MM.1S (cell line): ENCODE measurements at regions not wholly inside any gene's neighbourhood (a gene's known extent, or its start where the extent isn't known, plus 50 kb on each side); places are given as distances from the start of the nearest gene placed in this dataset.

Experiments used
- DNase-seq: peaks from one replicate; pipeline ENCODE4 v3.0.0-alpha.2; 2015
- H2AFZ ChIP-seq: fragments of 300-600 bp; sonication (generic); 2 replicates; pipeline ENCODE4 v1.6.0; 2016; ENCODE audit warnings: antibody characterized with exemption, low read length
- H3F3A ChIP-seq: fragments of 300-600 bp; sonication (generic); 2 replicates; pipeline ENCODE4 v1.6.1; 2016; ENCODE audit warnings: mild to moderate bottlenecking, antibody characterized with exemption, low read length, moderate library complexity, mixed read lengths; ENCODE audit not compliant: insufficient read depth
- H3K27ac ChIP-seq: fragments of 300-600 bp; sonication (generic); 2 replicates; pipeline ENCODE4 v1.5.1; 2016; ENCODE audit warnings: mild to moderate bottlenecking, low read length
- H3K27me3 ChIP-seq: fragments of 300-600 bp; sonication (generic); replicated peaks from 2 replicates; pipeline ENCODE4 v1.6.0; 2016; ENCODE audit warnings: low read length; ENCODE audit not compliant: insufficient read depth
- H3K36me3 ChIP-seq: fragments of 300-600 bp; sonication (generic); replicated peaks from 2 replicates; pipeline ENCODE4 v1.6.1; 2016; ENCODE audit warnings: mild to moderate bottlenecking, low read length, mixed read lengths; ENCODE audit not compliant: insufficient read depth
- H3K4me1 ChIP-seq: fragments of 300-600 bp; sonication (generic); 2 replicates; pipeline ENCODE4 v1.6.1; 2016; ENCODE audit warnings: low read length, mixed read lengths
- H3K4me2 ChIP-seq: fragments of 300-600 bp; sonication (generic); 2 replicates; pipeline ENCODE4 v1.6.0; 2016; ENCODE audit warnings: low read depth, low read length
- H3K4me3 ChIP-seq: fragments of 300-600 bp; sonication (generic); 2 replicates; pipeline ENCODE4 v1.5.1; 2016; ENCODE audit warnings: low read length, mixed read lengths
- H3K79me2 ChIP-seq: fragments of 300-600 bp; sonication (generic); 2 replicates; pipeline ENCODE4 v1.6.1; 2016; ENCODE audit warnings: mixed run types, low read length, mixed read lengths
- H3K9ac ChIP-seq: fragments of 300-600 bp; sonication (generic); 2 replicates; pipeline ENCODE4 v1.6.1; 2016; ENCODE audit warnings: low read length, mixed read lengths
- H3K9me2 ChIP-seq: fragments of 300-600 bp; sonication (generic); replicated peaks from 2 replicates; pipeline ENCODE4 v1.6.1; 2016; ENCODE audit warnings: mild to moderate bottlenecking, low read length, mixed read lengths; ENCODE audit not compliant: insufficient read depth
- H3K9me3 ChIP-seq: fragments of 300-600 bp; sonication (generic); replicated peaks from 2 replicates; pipeline ENCODE4 v1.6.1; 2016; ENCODE audit warnings: mild to moderate bottlenecking, low read length, mixed read lengths; ENCODE audit not compliant: insufficient read depth
- H4K20me1 ChIP-seq: fragments of 300-600 bp; sonication (generic); 2 replicates; pipeline ENCODE4 v1.6.1; 2016; ENCODE audit warnings: mild to moderate bottlenecking, low read length, moderate library complexity, mixed read lengths; ENCODE audit not compliant: insufficient read depth
- CTCF ChIP-seq: fragments of 300-600 bp; sonication (generic); IDR thresholded peaks from 2 replicates; pipeline ENCODE4 v1.5.1; 2016; ENCODE audit warnings: antibody characterized with exemption, low read length, mixed read lengths
- EZH2 ChIP-seq: fragments of 300-600 bp; sonication (generic); optimal IDR thresholded peaks from 2 replicates; pipeline ENCODE3; 2017; ENCODE audit warnings: low read depth, mild to moderate bottlenecking, antibody characterized with exemption, low read length, mixed read lengths
- EZH2phosphoT487 ChIP-seq: fragments of 300-600 bp; sonication (generic); IDR thresholded peaks from 2 replicates; pipeline ENCODE4 v1.6.1; 2018; ENCODE audit warnings: antibody characterized with exemption, low read length

DNA sequence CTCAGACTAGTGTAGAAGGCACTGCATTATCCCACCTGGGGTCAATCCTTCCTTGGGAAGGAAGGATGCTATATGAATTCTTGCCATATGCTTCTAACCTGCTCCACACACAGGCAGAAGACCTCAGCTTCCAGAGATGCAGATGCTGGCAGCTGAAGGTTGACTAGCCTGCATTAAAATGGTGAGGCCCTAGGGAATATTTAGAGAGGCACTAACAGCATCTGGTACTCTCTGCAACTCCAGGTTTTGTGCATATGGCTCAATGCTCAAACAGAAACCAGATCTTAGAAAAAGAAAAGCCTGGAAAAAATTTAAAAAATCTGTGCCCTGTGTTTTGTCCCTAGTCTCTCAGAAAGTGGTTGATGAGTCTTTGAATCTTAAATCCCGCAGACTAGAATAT, 56.0 kb upstream of the MYRIP start:
- Histone ChIP-seq H3F3A (no peaks in the 10 kb centered on the region), H3K4me3 (no peak overlapping the region), H3K79me2 (no peaks in the 10 kb centered on the region), H3K9me3 (no peaks in the 10 kb centered on the region), H4K20me1 (no peaks in the 10 kb centered on the region), H3K4me2 (no peak overlapping the region), H3K9ac (no peak overlapping the region), H3K27me3 (no peaks in the 10 kb centered on the region), H3K9me2 (no peaks in the 10 kb centered on the region), H3K36me3 (no peaks in the 10 kb centered on the region), H2AFZ (no peak overlapping the region), H3K27ac (no peak overlapping the region), H3K4me1 (no peaks in the 10 kb centered on the region)
- TF ChIP-seq EZH2phosphoT487, result no peak
- TF ChIP-seq EZH2, result no peak
- TF ChIP-seq CTCF, result no peak
- no peak for DNase-seq

- no peaks in the 10 kb centered on the region for H3K9me3 ChIP-seq
- H3K9me2 ChIP-seq, result no peaks in the 10 kb centered on the region
- no peak for DNase-seq
- H3K27me3 ChIP-seq, result no peaks in the 10 kb centered on the region
- H2AFZ ChIP-seq, result no peak overlapping the region
- H4K20me1 ChIP-seq, result no peaks in the 10 kb centered on the region
- no peaks in the 10 kb centered on the region for H3K36me3 ChIP-seq
- H3F3A ChIP-seq, result no peaks in the 10 kb centered on the region
- no peak overlapping the region for H3K4me3 ChIP-seq
- no peak overlapping the region for H3K4me2 ChIP-seq
- H3K79me2 ChIP-seq, result no peaks in the 10 kb centered on the region
- H3K9ac ChIP-seq, result no peak overlapping the region
- TF ChIP-seq EZH2phosphoT487, result no peak
- no peak for TF ChIP-seq EZH2
- TF ChIP-seq CTCF, result no peak
- H3K27ac ChIP-seq, result no peak overlapping the region
- H3K4me1 ChIP-seq, result no peaks in the 10 kb centered on the region
Observed at GRCh38 chr3:39754549-39754948, 54.9 kb upstream of the MYRIP start.

DNA sequence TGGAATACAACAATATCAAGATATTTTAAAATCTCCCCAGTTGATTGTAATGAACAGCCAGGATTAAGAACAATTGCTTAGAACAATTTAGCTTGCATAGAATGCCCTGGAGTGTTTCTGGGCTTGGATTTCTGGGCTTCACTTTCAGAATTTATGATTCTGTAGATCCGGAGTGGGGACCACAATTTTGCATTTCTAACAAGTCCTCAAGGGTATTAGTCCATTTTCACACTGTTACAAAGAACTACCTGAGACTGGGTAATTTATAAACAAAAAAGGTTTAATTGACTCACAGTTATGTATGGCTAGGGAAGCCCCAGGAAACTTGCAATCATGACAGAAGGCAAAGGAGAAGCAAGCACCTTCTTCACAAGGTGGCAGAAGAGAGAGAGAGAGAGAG, 54.3 kb upstream of the MYRIP start:
- H3F3A ChIP-seq, result no peaks in the 10 kb centered on the region
- H4K20me1 ChIP-seq, result no peaks in the 10 kb centered on the region
- H3K9me2 ChIP-seq, result no peaks in the 10 kb centered on the region
- no peaks in the 10 kb centered on the region for H3K79me2 ChIP-seq
- no peaks in the 10 kb centered on the region for H3K27me3 ChIP-seq
- DNase-seq, result no peak
- H3K27ac ChIP-seq, result no peak overlapping the region
- no peak overlapping the region for H3K9ac ChIP-seq
- H3K4me3 ChIP-seq, result no peak overlapping the region
- no peaks in the 10 kb centered on the region for H3K4me1 ChIP-seq
- no peak overlapping the region for H2AFZ ChIP-seq
- TF ChIP-seq EZH2phosphoT487, result no peak
- no peak for TF ChIP-seq EZH2
- TF ChIP-seq CTCF, result no peak
- no peaks in the 10 kb centered on the region for H3K9me3 ChIP-seq
- H3K4me2 ChIP-seq, result no peak overlapping the region
- no peaks in the 10 kb centered on the region for H3K36me3 ChIP-seq

DNA sequence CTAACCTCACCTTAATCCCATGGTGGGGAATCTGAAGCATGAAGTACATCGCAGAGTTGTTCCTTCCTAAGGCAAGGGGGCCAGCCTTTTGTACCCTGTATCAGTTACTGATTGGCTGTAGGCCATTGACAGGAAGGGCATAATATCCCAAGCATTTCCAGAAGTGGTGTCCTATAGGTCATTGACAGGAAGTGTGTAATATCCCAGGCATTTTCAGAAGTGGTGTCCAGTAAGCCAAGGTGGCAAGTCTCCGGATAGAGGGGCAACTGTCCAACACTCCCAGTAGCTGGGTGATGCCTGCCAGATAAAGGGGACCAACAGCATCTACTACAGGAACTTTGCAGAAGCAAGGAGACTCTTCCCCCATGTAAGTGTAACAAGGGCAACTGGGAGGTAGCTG, 52.1 kb upstream of the MYRIP start:
- TF ChIP-seq EZH2phosphoT487 (no peak), EZH2 (no peak), CTCF (no peak)
- no peak overlapping the region for H3K27ac ChIP-seq
- H3F3A ChIP-seq, result no peaks in the 10 kb centered on the region
- H3K4me1 ChIP-seq, result no peaks in the 10 kb centered on the region
- no peak overlapping the region for H3K4me2 ChIP-seq
- DNase-seq, result no peak
- H3K27me3 ChIP-seq, result no peaks in the 10 kb centered on the region
- no peaks in the 10 kb centered on the region for H3K36me3 ChIP-seq
- H3K79me2 ChIP-seq, result no peaks in the 10 kb centered on the region
- no peaks in the 10 kb centered on the region for H3K9me3 ChIP-seq
- H3K9ac ChIP-seq, result no peak overlapping the region
- no peak overlapping the region for H2AFZ ChIP-seq
- no peaks in the 10 kb centered on the region for H4K20me1 ChIP-seq
- H3K9me2 ChIP-seq, result no peaks in the 10 kb centered on the region
- H3K4me3 ChIP-seq, result no peak overlapping the region
